HCT116 (cell line): ENCODE measurements at regions not wholly inside any gene's neighbourhood (a gene's known extent, or its start where the extent isn't known, plus 50 kb on each side); places are given as distances from the start of the nearest gene placed in this dataset.

Experiments
- ATAC-seq: fragments of 200-7000 bp; cut with Tn5 transposase; 2 replicates; pipeline ENCODE4 v1.9.1; 2020; ENCODE audit warnings: mild to moderate bottlenecking, moderate library complexity
- BruUV-seq: library from RNA; stranded (reverse); fragments of 400-500 nt; replicated peaks from 2 replicates; lab custom pipeline; 2021; lab: Mats Ljungman, UMichigan
- CTCF ChIA-PET: fragments of 300-600 bp; sonication (Branson Sonifier 250); formaldehyde crosslinking; loops from one replicate; lab custom pipeline; 2021; ENCODE audit warnings: antibody characterized with exemption; lab: Charles Lee
- POLR2A ChIA-PET: fragments of 300-600, 350-600 bp; sonication (Branson Sonifier 250); formaldehyde crosslinking; loops from one replicate; lab custom pipeline; 2021; ENCODE audit warnings: antibody characterized with exemption; lab: Charles Lee
- RAD21 ChIA-PET, 2 experiments: fragments of 300-600 bp; sonication (Branson Sonifier 250); formaldehyde crosslinking; loops; one replicate each; lab custom pipeline; 2023; ENCODE audit warnings: low total read pairs in 2 of 2; ENCODE audit not compliant: uncharacterized antibody in 2 of 2, unreplicated experiment in 2 of 2, low non-redundant PET in 1 of 2; lab: Charles Lee
- DNase-seq: peaks from one replicate; pipeline ENCODE4 v3.0.0-alpha.2; 2010; ENCODE audit warnings: low read depth, low spot score
- H2AFZ ChIP-seq: fragments of 200-600 bp; shearing (Covaris generic), sonication (generic); 2 replicates; pipeline ENCODE4 v1.6.1; 2017; ENCODE audit warnings: low read depth, mixed run types, mixed read lengths, antibody characterized with exemption, low read length; ENCODE audit not compliant: poor library complexity, severe bottlenecking
- H3K27ac ChIP-seq: 2 replicates; pipeline ENCODE4 v1.5.1; 2012; ENCODE audit warnings: low read depth, low read length
- H3K27me3 ChIP-seq: fragments of 200-600 bp; sonication (generic); 2 replicates; pipeline ENCODE4 v1.6.1; 2016; ENCODE audit warnings: mixed run types, low read length, mixed read lengths; ENCODE audit not compliant: insufficient read depth
- H3K36me3 ChIP-seq, 2 experiments: fragments of 200-500 bp in 1 of 2; fragments of 200-600 bp in 1 of 2; sonication (Bioruptor generic) in 1 of 2; sonication (generic) in 1 of 2; 2 replicates each; pipeline versions ENCODE4 v1.5.1 to v1.6.1; 2014 to 2016; ENCODE audit warnings: low read length in 2 of 2, inconsistent platforms in 1 of 2, mixed read lengths in 1 of 2, mixed run types in 1 of 2; ENCODE audit not compliant: insufficient read depth in 2 of 2, control insufficient read depth in 1 of 2
- H3K4me1 ChIP-seq, 2 experiments: fragments of 200-600 bp in 1 of 2; sonication (generic) in 1 of 2; 2 replicates each; pipeline versions ENCODE4 v1.5.1 to v1.6.1; 2012 to 2017; ENCODE audit warnings: low read length in 2 of 2, inconsistent platforms in 1 of 2, mild to moderate bottlenecking in 1 of 2, mixed read lengths in 1 of 2, mixed run types in 1 of 2, moderate library complexity in 1 of 2; ENCODE audit not compliant: insufficient read depth in 2 of 2, control insufficient read depth in 1 of 2
- H3K4me2 ChIP-seq: fragments of 200-600 bp; sonication (generic); 2 replicates; pipeline ENCODE4 v1.6.1; 2017; ENCODE audit warnings: mixed run types, low read length, mixed read lengths
- H3K4me3 ChIP-seq, 2 experiments: fragments of 200-600 bp in 1 of 2; sonication (generic) in 1 of 2; replicated peaks in 1 of 2; 2 replicates each; pipeline ENCODE4 v1.5.1; 2011 to 2016; ENCODE audit warnings: low read length in 2 of 2, control low read depth in 1 of 2, low read depth in 1 of 2, mild to moderate bottlenecking in 1 of 2, mixed read lengths in 1 of 2, mixed run types in 1 of 2
- H3K79me2 ChIP-seq: fragments of 200-600 bp; sonication (generic); 2 replicates; pipeline ENCODE4 v1.6.1; 2017; ENCODE audit warnings: mild to moderate bottlenecking, mixed run types, low read length, moderate library complexity, mixed read lengths; ENCODE audit not compliant: insufficient read depth
- H3K9ac ChIP-seq: fragments of 200-600 bp; sonication (generic); 2 replicates; pipeline ENCODE4 v1.6.1; 2016; ENCODE audit warnings: low read length, mixed read lengths
- H3K9me2 ChIP-seq: fragments of 200-600 bp; sonication (generic), shearing (Covaris generic); 2 replicates; pipeline ENCODE4 v1.6.1; 2017; ENCODE audit warnings: mixed run types, mild to moderate bottlenecking, moderate library complexity; ENCODE audit not compliant: insufficient read depth
- H3K9me3 ChIP-seq, 2 experiments: fragments of 200-500 bp in 1 of 2; fragments of 200-600 bp in 1 of 2; sonication (Bioruptor generic) in 1 of 2; sonication (generic) in 1 of 2; 2 replicates each; pipeline ENCODE4 v1.6.1; 2014 to 2017; ENCODE audit warnings: low read length in 2 of 2, mixed read lengths in 2 of 2, inconsistent platforms in 1 of 2, low read depth in 1 of 2, mild to moderate bottlenecking in 1 of 2, mixed run types in 1 of 2, moderate library complexity in 1 of 2; ENCODE audit not compliant: control insufficient read depth in 1 of 2, insufficient read depth in 1 of 2
- H4K20me1 ChIP-seq: fragments of 200-600 bp; sonication (generic), shearing (Covaris generic); 2 replicates; pipeline ENCODE4 v1.6.1; 2017; ENCODE audit warnings: mixed run types, mild to moderate bottlenecking, moderate library complexity; ENCODE audit not compliant: insufficient read depth
- CEBPB ChIP-seq: IDR thresholded peaks from 2 replicates; pipeline ENCODE4 v1.6.1; 2012; ENCODE audit warnings: low read depth
- ELF1 ChIP-seq: IDR thresholded peaks from 2 replicates; pipeline ENCODE4 v1.6.1; 2012; ENCODE audit warnings: low read depth, borderline replicate concordance
- EZH2phosphoT487 ChIP-seq: fragments of 200-600 bp; IDR thresholded peaks from 2 replicates; pipeline ENCODE4 v1.6.1; 2018; ENCODE audit warnings: antibody characterized with exemption, borderline replicate concordance
- FOSL1 ChIP-seq: IDR thresholded peaks from 2 replicates; pipeline ENCODE4 v1.6.1; 2012; ENCODE audit warnings: low read depth
- SIN3A ChIP-seq: IDR thresholded peaks from 2 replicates; pipeline ENCODE4 v1.6.1; 2012; ENCODE audit warnings: low read depth
- SP1 ChIP-seq: IDR thresholded peaks from 2 replicates; pipeline ENCODE4 v1.6.1; 2012; ENCODE audit warnings: low read depth
- SRF ChIP-seq: IDR thresholded peaks from 2 replicates; pipeline ENCODE4 v1.6.1; 2012; ENCODE audit warnings: low read depth
- TCF7L2 ChIP-seq: IDR thresholded peaks from 2 replicates; pipeline ENCODE4 v1.7.0; 2011; ENCODE audit warnings: borderline replicate concordance, inconsistent platforms; ENCODE audit not compliant: insufficient read depth, insufficient read length; ENCODE audit errors: extremely low read depth
- YY1 ChIP-seq: IDR thresholded peaks from 2 replicates; pipeline ENCODE4 v1.6.1; 2011; ENCODE audit warnings: low read length, low read depth, moderate library complexity, mild to moderate bottlenecking; ENCODE audit not compliant: insufficient replicate concordance; ENCODE audit errors: extremely low read depth
- ZFX ChIP-seq: fragments of 450-650 bp; IDR thresholded peaks from 2 replicates; pipeline ENCODE4 v1.6.1; 2017
- ZNF274 ChIP-seq: fragments of 200-500 bp; sonication (Bioruptor generic); IDR thresholded peaks from 2 replicates; pipeline ENCODE4 v1.6.1; 2014; ENCODE audit warnings: mild to moderate bottlenecking, low read depth, low read length, inconsistent platforms
- intact Hi-C: fragments of 100-400 bp; cut with micrococcal nuclease; formaldehyde crosslinking; loops from 2 replicates; pipeline ENCODE4 v1.10.0; 2022
- TF ChIP-seq, protein P1 (sequence below), 3 experiments: fragments of 200-600 bp in 1 of 3; sonication (generic) in 1 of 3; IDR thresholded peaks in 2 of 3; conservative IDR thresholded peaks in 1 of 3; 2 replicates each; pipeline ENCODE4 v1.5.1; 2012 to 2017; ENCODE audit warnings: low read depth in 2 of 3, low read length in 2 of 3, antibody characterized with exemption in 1 of 3, borderline replicate concordance in 1 of 3, control low read depth in 1 of 3, mild to moderate bottlenecking in 1 of 3, mixed read lengths in 1 of 3, mixed run types in 1 of 3, moderate library complexity in 1 of 3; ENCODE audit not compliant: insufficient read depth in 1 of 3
- TF ChIP-seq, protein P2 (sequence below): IDR thresholded peaks from 2 replicates; pipeline ENCODE4 v1.6.1; 2011; ENCODE audit warnings: mild to moderate bottlenecking, low read length, moderate library complexity; ENCODE audit not compliant: insufficient replicate concordance; ENCODE audit errors: extremely low read depth

DNA sequence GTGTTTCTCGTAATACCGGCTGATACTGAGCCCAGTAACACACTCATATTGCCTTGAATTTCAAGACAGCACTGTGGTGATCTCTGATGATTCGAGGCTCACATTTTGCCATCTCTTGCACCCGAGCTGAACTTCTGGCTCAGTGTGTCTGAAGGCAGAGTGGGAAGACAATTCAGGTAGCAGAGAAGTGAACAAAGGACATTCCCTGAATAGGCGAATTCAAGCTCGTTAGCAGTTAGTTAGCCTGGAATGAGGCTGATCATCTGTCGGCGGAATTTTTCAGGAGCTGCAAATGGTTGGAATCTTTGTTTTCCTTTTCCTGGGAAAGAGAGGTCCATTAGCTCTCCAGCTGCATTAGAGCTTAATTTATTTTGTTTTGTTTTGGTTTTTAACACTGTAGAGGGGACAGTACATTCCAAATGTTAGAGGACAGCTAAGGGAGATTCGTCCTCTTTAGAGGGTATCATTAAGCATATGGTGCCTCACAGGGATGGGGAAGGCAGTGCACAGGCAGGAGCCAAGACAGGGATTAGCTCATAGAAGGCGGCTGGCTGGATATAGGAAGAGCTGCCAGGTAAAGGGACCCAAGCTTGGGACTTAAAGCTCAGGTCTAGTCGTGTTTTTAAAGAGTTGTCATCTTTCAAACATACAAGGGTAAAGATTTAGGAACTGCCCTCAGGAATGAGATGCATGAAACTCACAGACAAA is 119.7 kb upstream of the DLG1 start:
- Histone ChIP-seq H3K79me2 (no peaks in the 10 kb centered on the region), H3K9me3 (no peaks in the 10 kb centered on the region), H3K27ac (no peak overlapping the region), H3K4me1 (peaks cover 17 to 24% of the 10 kb centered on the region in 2 experiments), H3K27me3 (no peaks in the 10 kb centered on the region), H3K4me2 (no peak overlapping the region), H3K4me3 (no peak overlapping the region), H3K9ac (no peak overlapping the region), H2AFZ (no peak overlapping the region), H3K36me3 (no peaks in the 10 kb centered on the region), H4K20me1 (no peaks in the 10 kb centered on the region), H3K9me2 (no peaks in the 10 kb centered on the region)
- POLR2A ChIA-PET: no interaction called here
- intact Hi-C loops: no loop called here
- no peak for ATAC-seq
- no peak for DNase-seq
- no TSS peak for BruUV-seq
- CTCF ChIA-PET: interaction anchor here (0.6 kb wide), 1 partner anchor 10 kb away, joined by 3 read pairs; no protein-coding TSS in a partner anchor
- RAD21 ChIA-PET: no interaction called here
- TF ChIP-seq EZH2phosphoT487 (no peak), YY1 (no peak)
- TF ChIP-seq, all 23 proteins: peak for 0

DNA sequence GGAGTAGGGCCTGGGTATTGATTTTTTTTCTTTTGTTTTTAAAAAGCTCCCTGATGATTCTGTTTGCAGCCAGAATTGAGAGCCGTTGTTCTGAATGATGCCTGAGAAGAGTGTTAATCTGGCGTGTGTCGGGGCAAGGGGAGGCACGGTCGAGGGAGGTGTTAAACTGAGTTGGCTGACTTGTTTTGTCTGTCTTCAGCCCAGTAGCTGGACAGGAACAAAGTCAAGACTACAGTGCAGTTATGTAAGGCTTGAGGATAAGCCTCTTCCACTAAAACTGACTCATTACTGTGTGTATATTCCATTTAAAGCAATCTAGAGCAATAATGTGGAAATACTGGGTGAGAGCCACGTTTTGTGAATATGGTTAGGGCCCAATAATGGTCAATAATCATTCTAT is 119.0 kb upstream of the DLG1 start:
- H3K4me2 ChIP-seq: no peak overlapping the region
- no peaks in the 10 kb centered on the region for H3K79me2 ChIP-seq
- H3K4me3 ChIP-seq: no peak overlapping the region
- peaks cover 14 to 18% of the 10 kb centered on the region in 2 experiments for H3K4me1 ChIP-seq
- no peaks in the 10 kb centered on the region for H3K27me3 ChIP-seq
- POLR2A ChIA-PET: no interaction called here
- no peak overlapping the region for H2AFZ ChIP-seq
- RAD21 ChIA-PET: no interaction called here
- intact Hi-C loops: no loop called here
- no peaks in the 10 kb centered on the region for H3K9me3 ChIP-seq
- H3K36me3 ChIP-seq: no peaks in the 10 kb centered on the region
- ATAC-seq (no peak), DNase-seq (no peak)
- BruUV-seq: no TSS peak
- no peaks in the 10 kb centered on the region for H3K9me2 ChIP-seq
- no peak overlapping the region for H3K27ac ChIP-seq
- H3K9ac ChIP-seq: no peak overlapping the region
- no peaks in the 10 kb centered on the region for H4K20me1 ChIP-seq
- CTCF ChIA-PET: no interaction called here
- TF ChIP-seq, protein P1, sequence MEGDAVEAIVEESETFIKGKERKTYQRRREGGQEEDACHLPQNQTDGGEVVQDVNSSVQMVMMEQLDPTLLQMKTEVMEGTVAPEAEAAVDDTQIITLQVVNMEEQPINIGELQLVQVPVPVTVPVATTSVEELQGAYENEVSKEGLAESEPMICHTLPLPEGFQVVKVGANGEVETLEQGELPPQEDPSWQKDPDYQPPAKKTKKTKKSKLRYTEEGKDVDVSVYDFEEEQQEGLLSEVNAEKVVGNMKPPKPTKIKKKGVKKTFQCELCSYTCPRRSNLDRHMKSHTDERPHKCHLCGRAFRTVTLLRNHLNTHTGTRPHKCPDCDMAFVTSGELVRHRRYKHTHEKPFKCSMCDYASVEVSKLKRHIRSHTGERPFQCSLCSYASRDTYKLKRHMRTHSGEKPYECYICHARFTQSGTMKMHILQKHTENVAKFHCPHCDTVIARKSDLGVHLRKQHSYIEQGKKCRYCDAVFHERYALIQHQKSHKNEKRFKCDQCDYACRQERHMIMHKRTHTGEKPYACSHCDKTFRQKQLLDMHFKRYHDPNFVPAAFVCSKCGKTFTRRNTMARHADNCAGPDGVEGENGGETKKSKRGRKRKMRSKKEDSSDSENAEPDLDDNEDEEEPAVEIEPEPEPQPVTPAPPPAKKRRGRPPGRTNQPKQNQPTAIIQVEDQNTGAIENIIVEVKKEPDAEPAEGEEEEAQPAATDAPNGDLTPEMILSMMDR (IDR thresholded peaks at IDR 0.05 in 2 of 3, conservative IDR thresholded peaks at IDR 0.05 in 1 of 3; ENCODE audit: borderline replicate concordance in 1 of 3, insufficient read depth in 1 of 3, low read depth in 2 of 3, low read length in 2 of 3): no peak
- TF ChIP-seq YY1: no peak
- TF ChIP-seq ZNF274: no peak
- TF ChIP-seq FOSL1: no peak
- no peak for TF ChIP-seq ELF1
- no peak for TF ChIP-seq ZFX
- no peak for TF ChIP-seq CEBPB
- no peak for TF ChIP-seq TCF7L2
- TF ChIP-seq, protein P2, sequence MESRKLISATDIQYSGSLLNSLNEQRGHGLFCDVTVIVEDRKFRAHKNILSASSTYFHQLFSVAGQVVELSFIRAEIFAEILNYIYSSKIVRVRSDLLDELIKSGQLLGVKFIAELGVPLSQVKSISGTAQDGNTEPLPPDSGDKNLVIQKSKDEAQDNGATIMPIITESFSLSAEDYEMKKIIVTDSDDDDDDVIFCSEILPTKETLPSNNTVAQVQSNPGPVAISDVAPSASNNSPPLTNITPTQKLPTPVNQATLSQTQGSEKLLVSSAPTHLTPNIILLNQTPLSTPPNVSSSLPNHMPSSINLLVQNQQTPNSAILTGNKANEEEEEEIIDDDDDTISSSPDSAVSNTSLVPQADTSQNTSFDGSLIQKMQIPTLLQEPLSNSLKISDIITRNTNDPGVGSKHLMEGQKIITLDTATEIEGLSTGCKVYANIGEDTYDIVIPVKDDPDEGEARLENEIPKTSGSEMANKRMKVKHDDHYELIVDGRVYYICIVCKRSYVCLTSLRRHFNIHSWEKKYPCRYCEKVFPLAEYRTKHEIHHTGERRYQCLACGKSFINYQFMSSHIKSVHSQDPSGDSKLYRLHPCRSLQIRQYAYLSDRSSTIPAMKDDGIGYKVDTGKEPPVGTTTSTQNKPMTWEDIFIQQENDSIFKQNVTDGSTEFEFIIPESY: no peak
- TF ChIP-seq SRF: no peak
- TF ChIP-seq SIN3A: no peak
- no peak for TF ChIP-seq SP1
